GM12878 (cell line): ENCODE measurements at regions not wholly inside any gene's neighbourhood (a gene's known extent, or its start where the extent isn't known, plus 50 kb on each side); places are given as distances from the start of the nearest gene placed in this dataset.

Experiments
- ATAC-seq: fragments of 200-7000 bp; cut with Tn5 transposase; 3 replicates; pipeline ENCODE4 v1.9.1; 2020; ENCODE audit warnings: mild to moderate bottlenecking, moderate library complexity
- BruUV-seq: library from RNA; stranded (reverse); fragments of 400-500 nt; replicated peaks from 2 replicates; lab custom pipeline; 2021; lab: Mats Ljungman, UMichigan
- CTCF ChIA-PET: fragments of 300-600 bp; sonication (Branson Sonifier 250); formaldehyde crosslinking; extraction: SDS; loops from one replicate; lab custom pipeline; 2021; ENCODE audit warnings: inconsistent platforms; lab: Yijun Ruan, JAX
- POLR2A ChIA-PET: fragments of 350-600 bp; formaldehyde crosslinking; extraction: SDS; loops from one replicate; lab custom pipeline; 2021; ENCODE audit warnings: inconsistent platforms; lab: Charles Lee
- RAD21 ChIA-PET: fragments of 300-600 bp; sonication (Branson Sonifier 250); formaldehyde crosslinking; loops from one replicate; lab custom pipeline; 2023; ENCODE audit warnings: antibody characterized with exemption; ENCODE audit not compliant: unreplicated experiment; lab: Charles Lee
- SMC1A ChIA-PET: fragments of 300-600 bp; sonication (Branson Sonifier 250); formaldehyde crosslinking; loops from one replicate; lab custom pipeline; 2023; ENCODE audit not compliant: unreplicated experiment, uncharacterized antibody; lab: Charles Lee
- DNase-seq: peaks from one replicate; pipeline ENCODE4 v3.0.0-alpha.2; 2011; ENCODE audit warnings: low read depth, low spot score
- FAIRE-seq: peaks from 3 replicates; lab custom pipeline; 2011; peaks lifted over from hg19 to GRCh38; lab: Jason Lieb, UNC
- H2AFZ ChIP-seq: 2 replicates; pipeline ENCODE4 v1.6.0; 2011; ENCODE audit warnings: low read depth, low read length, control low read depth; ENCODE audit not compliant: control insufficient read depth
- H3K27ac ChIP-seq: 2 replicates; pipeline ENCODE4 v1.5.1; 2011; ENCODE audit warnings: control low read depth; ENCODE audit not compliant: control insufficient read depth, insufficient read depth
- H3K27me3 ChIP-seq, 2 experiments: replicated peaks in 1 of 2; 2 replicates each; pipeline versions ENCODE4 v1.6.0 to v1.6.1; 2011; ENCODE audit warnings: low read length in 1 of 2; ENCODE audit not compliant: control insufficient read depth in 2 of 2, insufficient read depth in 2 of 2
- H3K36me3 ChIP-seq, 2 experiments: 2 replicates each; pipeline ENCODE4 v1.5.1; 2011; ENCODE audit warnings: low read length in 1 of 2; ENCODE audit not compliant: control insufficient read depth in 2 of 2, insufficient read depth in 2 of 2
- H3K4me1 ChIP-seq: 2 replicates; pipeline ENCODE4 v1.6.1; 2011; ENCODE audit warnings: mild to moderate bottlenecking, low read length, moderate library complexity, mixed read lengths; ENCODE audit not compliant: control insufficient read depth, insufficient read depth
- H3K4me2 ChIP-seq: 2 replicates; pipeline ENCODE4 v1.6.0; 2011; ENCODE audit warnings: control low read depth; ENCODE audit not compliant: control insufficient read depth, insufficient read depth
- H3K4me3 ChIP-seq: fragments of 200-600 bp; sonication (generic); 2 replicates; pipeline ENCODE4 v1.5.1; 2016
- H3K79me2 ChIP-seq: 2 replicates; pipeline ENCODE4 v1.6.0; 2011; ENCODE audit warnings: low read length; ENCODE audit not compliant: control insufficient read depth, insufficient read depth
- H3K9ac ChIP-seq: 2 replicates; pipeline ENCODE4 v1.8.0; 2011; ENCODE audit warnings: low read length, control low read depth, mixed read lengths; ENCODE audit not compliant: control insufficient read depth, insufficient read depth
- H3K9me3 ChIP-seq: replicated peaks from 3 replicates; pipeline ENCODE4 v1.5.1; 2011; ENCODE audit warnings: mild to moderate bottlenecking, low read length; ENCODE audit not compliant: control insufficient read depth, insufficient read depth
- H4K20me1 ChIP-seq: 2 replicates; pipeline ENCODE4 v1.6.0; 2011; ENCODE audit not compliant: control insufficient read depth, insufficient read depth
- CBX3 ChIP-seq: fragments of 200-600 bp; sonication (generic); IDR thresholded peaks from 2 replicates; pipeline ENCODE4 v1.6.1; 2016; ENCODE audit warnings: low read depth, borderline replicate concordance
- GABPA ChIP-seq: IDR thresholded peaks from 2 replicates; pipeline ENCODE4 v1.6.1; 2014; ENCODE audit warnings: antibody characterized with exemption, low read depth, mild to moderate bottlenecking, inconsistent platforms
- JUNB ChIP-seq: IDR thresholded peaks from 2 replicates; pipeline ENCODE4 v1.6.1; 2016; ENCODE audit warnings: antibody characterized with exemption, mild to moderate bottlenecking
- MEF2A ChIP-seq: IDR thresholded peaks from 2 replicates; pipeline ENCODE4 v1.6.1; 2011; ENCODE audit warnings: low read depth, mild to moderate bottlenecking, low read length, moderate library complexity; ENCODE audit not compliant: insufficient read depth
- MEF2B ChIP-seq: fragments of 450-650 bp; IDR thresholded peaks from 2 replicates; pipeline ENCODE4 v1.6.1; 2018; ENCODE audit warnings: mild to moderate bottlenecking, moderate library complexity; ENCODE audit not compliant: partially characterized antibody, poor library complexity, severe bottlenecking
- NFIC ChIP-seq: IDR thresholded peaks from 2 replicates; pipeline ENCODE4 v1.6.1; 2012; ENCODE audit warnings: low read depth, mild to moderate bottlenecking, inconsistent platforms, low read length, moderate library complexity
- NFXL1 ChIP-seq: fragments of 450-650 bp; IDR thresholded peaks from 2 replicates; pipeline ENCODE4 v1.6.1; 2017; ENCODE audit warnings: antibody characterized with exemption, mild to moderate bottlenecking, borderline replicate concordance
- NR2C1 ChIP-seq: fragments of 450-650 bp; IDR thresholded peaks from 2 replicates; pipeline ENCODE4 v1.6.1; 2017; ENCODE audit warnings: antibody characterized with exemption, mild to moderate bottlenecking, moderate library complexity
- PAX8 ChIP-seq: fragments of 450-650 bp; IDR thresholded peaks from 2 replicates; pipeline ENCODE4 v1.6.1; 2017; ENCODE audit warnings: mild to moderate bottlenecking, moderate library complexity
- RFX5 ChIP-seq: IDR thresholded peaks from 2 replicates; pipeline ENCODE4 v1.6.1; 2011; ENCODE audit warnings: low read depth, low read length, improper control_type of control experiment
- SMAD1 ChIP-seq: fragments of 450-650 bp; IDR thresholded peaks from 2 replicates; pipeline ENCODE4 v1.6.1; 2018; ENCODE audit warnings: mild to moderate bottlenecking, low read depth; ENCODE audit not compliant: partially characterized antibody
- TARDBP ChIP-seq: IDR thresholded peaks from 2 replicates; pipeline ENCODE4 v1.6.1; 2016; ENCODE audit warnings: borderline replicate concordance
- WGBS: methylation state at CpG from one replicate; pipeline ENCODE4 v1.1.6; 2016; ENCODE audit warnings: low lambda C conversion rate; ENCODE audit not compliant: insufficient replicate concordance, insufficient coverage; ENCODE audit errors: missing lambda C conversion rate; 5-methylcytosine and 5-hydroxymethylcytosine counted together
- in situ Hi-C: fragments of 300-500 bp; cut with MboI; formaldehyde crosslinking; loops from 9 replicates; pipeline ENCODE4 v1.14.3; 2018; ENCODE audit warnings: mixed read lengths
- intact Hi-C: fragments of 100-400 bp; cut with micrococcal nuclease; formaldehyde crosslinking; loops from one replicate; pipeline ENCODE4 v1.14.2; 2022; ENCODE audit not compliant: unreplicated experiment
- TF ChIP-seq, protein P1 (sequence below): fragments of 150-350 bp; IDR thresholded peaks from 2 replicates; pipeline ENCODE4 v1.6.1; 2014; ENCODE audit warnings: mild to moderate bottlenecking, low read depth, low read length
- TF ChIP-seq, protein P2 (sequence below): fragments of 450-650 bp; IDR thresholded peaks from 2 replicates; pipeline ENCODE4 v1.6.1; 2017; ENCODE audit warnings: low read depth, mild to moderate bottlenecking, moderate library complexity

DNA sequence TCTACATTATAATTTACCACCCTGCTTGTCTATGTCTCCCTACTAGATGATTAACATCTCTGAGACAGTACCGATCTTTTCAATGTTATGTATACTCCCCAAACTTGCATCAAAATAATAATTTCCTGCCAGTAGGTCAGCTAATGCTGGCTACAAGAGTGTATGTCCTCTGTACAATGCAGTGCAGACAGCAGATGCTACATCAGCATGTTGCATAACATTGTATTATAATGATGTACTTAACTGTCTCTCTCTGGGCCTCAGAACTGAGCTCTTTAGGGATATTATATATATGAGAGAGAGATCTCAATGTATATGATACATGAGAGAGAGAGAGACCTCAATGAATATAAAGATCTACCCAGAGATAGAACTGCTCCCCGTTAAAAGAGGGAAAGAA is 456.6 kb downstream of the SHQ1 start:
- FAIRE-seq (no peak), DNase-seq (no peak), ATAC-seq (no peak)
- Histone ChIP-seq H3K9ac (no peak overlapping the region), H2AFZ (no peak overlapping the region), H3K36me3 (no peaks in the 10 kb centered on the region), H3K27ac (no peak overlapping the region), H3K79me2 (peaks cover 31% of the 10 kb centered on the region), H3K4me2 (no peak overlapping the region), H3K4me1 (peaks cover 8% of the 10 kb centered on the region; the same call in 1 of the 2 replicates), H4K20me1 (peaks cover 8% of the 10 kb centered on the region; the same call in 1 of the 2 replicates), H3K9me3 (no peaks in the 10 kb centered on the region), H3K27me3 (no peaks in the 10 kb centered on the region), H3K4me3 (no peak overlapping the region)
- 70% methylated on average over 2 of the region's 2 CpGs for WGBS
- CTCF ChIA-PET: interaction anchor here (1.0 to 1.9 kb wide), 4 partner anchors 9 to 516 kb away, joined by 3 to 6 read pairs (median 4); no protein-coding TSS in a partner anchor
- intact Hi-C loops (no loop called here), in situ Hi-C loops (no loop called here)
- POLR2A ChIA-PET: no interaction called here
- TF ChIP-seq, protein P1, sequence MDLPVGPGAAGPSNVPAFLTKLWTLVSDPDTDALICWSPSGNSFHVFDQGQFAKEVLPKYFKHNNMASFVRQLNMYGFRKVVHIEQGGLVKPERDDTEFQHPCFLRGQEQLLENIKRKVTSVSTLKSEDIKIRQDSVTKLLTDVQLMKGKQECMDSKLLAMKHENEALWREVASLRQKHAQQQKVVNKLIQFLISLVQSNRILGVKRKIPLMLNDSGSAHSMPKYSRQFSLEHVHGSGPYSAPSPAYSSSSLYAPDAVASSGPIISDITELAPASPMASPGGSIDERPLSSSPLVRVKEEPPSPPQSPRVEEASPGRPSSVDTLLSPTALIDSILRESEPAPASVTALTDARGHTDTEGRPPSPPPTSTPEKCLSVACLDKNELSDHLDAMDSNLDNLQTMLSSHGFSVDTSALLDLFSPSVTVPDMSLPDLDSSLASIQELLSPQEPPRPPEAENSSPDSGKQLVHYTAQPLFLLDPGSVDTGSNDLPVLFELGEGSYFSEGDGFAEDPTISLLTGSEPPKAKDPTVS: no peak
- no peak for TF ChIP-seq GABPA
- no peak for TF ChIP-seq RFX5
- SMC1A ChIA-PET: interaction anchor here (1.1 to 1.8 kb wide), 2 partner anchors 9 to 15 kb away, joined by 3 to 5 read pairs; no protein-coding TSS in a partner anchor
- RAD21 ChIA-PET: no interaction called here
- BruUV-seq: no TSS peak

DNA sequence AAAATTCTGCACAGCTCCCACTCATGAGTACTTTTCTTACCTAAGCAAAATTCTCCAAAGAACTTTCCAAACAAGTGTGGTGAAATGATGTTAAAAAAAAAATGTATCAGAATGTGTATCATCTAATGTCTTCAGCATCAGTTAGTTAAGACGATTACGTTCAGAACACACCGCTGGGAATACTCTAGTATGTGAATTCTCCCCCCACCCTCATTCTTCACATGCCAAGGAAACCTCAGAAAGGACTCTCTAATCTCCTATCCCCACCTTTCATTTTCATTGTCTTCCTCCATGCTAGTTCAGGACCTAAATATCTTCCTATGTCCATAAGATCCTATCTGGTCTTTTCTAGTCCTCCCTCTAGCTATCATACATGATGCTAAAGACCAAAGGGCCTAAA is 457.4 kb downstream of the SHQ1 start:
- no peak overlapping the region for H2AFZ ChIP-seq
- ChIA-PET SMC1A (no interaction called here), CTCF (interaction anchor here (1.2 kb wide), 1 partner anchor 37 kb away, joined by 3 read pairs; no protein-coding TSS in a partner anchor), POLR2A (no interaction called here), RAD21 (no interaction called here)
- H3K79me2 ChIP-seq: peaks cover 27% of the 10 kb centered on the region
- no peaks in the 10 kb centered on the region for H3K27me3 ChIP-seq
- no TSS peak for BruUV-seq
- ATAC-seq (no peak), DNase-seq (no peak), FAIRE-seq (no peak)
- WGBS: 100% methylated on average over 3 of the region's 3 CpGs
- no peak overlapping the region for H3K27ac ChIP-seq
- no peaks in the 10 kb centered on the region for H3K9me3 ChIP-seq
- in situ Hi-C loops: no loop called here
- intact Hi-C loops: no loop called here
- H3K4me3 ChIP-seq: no peak overlapping the region
- H3K9ac ChIP-seq: no peak overlapping the region
- no peak overlapping the region for H3K4me2 ChIP-seq
- H4K20me1 ChIP-seq: peaks cover 8% of the 10 kb centered on the region; the same call in 1 of the 2 replicates
- H3K36me3 ChIP-seq: no peaks in the 10 kb centered on the region
- H3K4me1 ChIP-seq: peaks cover 4% of the 10 kb centered on the region; the same call in 1 of the 2 replicates
- TF ChIP-seq JUNB (no peak), CBX3 (no peak), SMAD1 (no peak), PAX8 (no peak), MEF2B (no peak), NFIC (no peak), MEF2A (no peak), NFXL1 (no peak), NR2C1 (no peak), TARDBP (no peak)
- TF ChIP-seq, protein P2, sequence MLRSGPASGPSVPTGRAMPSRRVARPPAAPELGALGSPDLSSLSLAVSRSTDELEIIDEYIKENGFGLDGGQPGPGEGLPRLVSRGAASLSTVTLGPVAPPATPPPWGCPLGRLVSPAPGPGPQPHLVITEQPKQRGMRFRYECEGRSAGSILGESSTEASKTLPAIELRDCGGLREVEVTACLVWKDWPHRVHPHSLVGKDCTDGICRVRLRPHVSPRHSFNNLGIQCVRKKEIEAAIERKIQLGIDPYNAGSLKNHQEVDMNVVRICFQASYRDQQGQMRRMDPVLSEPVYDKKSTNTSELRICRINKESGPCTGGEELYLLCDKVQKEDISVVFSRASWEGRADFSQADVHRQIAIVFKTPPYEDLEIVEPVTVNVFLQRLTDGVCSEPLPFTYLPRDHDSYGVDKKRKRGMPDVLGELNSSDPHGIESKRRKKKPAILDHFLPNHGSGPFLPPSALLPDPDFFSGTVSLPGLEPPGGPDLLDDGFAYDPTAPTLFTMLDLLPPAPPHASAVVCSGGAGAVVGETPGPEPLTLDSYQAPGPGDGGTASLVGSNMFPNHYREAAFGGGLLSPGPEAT: no peak
